Lower lobe of right lung (tissue), 2 donors: ENCODE measurements at regions not wholly inside any gene's neighbourhood (a gene's known extent, or its start where the extent isn't known, plus 50 kb on each side); places are given as distances from the start of the nearest gene placed in this dataset.

ENCODE experiments used
- ATAC-seq, 2 donors: fragments of 200-7000 bp; cut with Tn5 transposase; one replicate each; pipeline ENCODE4 v1.9.1; 2020 to 2022; ENCODE audit warnings: mild to moderate bottlenecking in 2 of 2, moderate library complexity in 2 of 2
- DNase-seq: peaks from one replicate; pipeline ENCODE4 v3.0.0-alpha.2; 2020
- H3K27ac ChIP-seq: fragments of 200-600 bp; one replicate; pipeline ENCODE4 v1.8.0; 2022
- H3K27me3 ChIP-seq: fragments of 200-600 bp; one replicate; pipeline ENCODE4 v1.8.0; 2022; ENCODE audit warnings: low read depth
- H3K36me3 ChIP-seq: fragments of 200-600 bp; one replicate; pipeline ENCODE4 v1.8.0; 2022; ENCODE audit warnings: mild to moderate bottlenecking
- H3K4me1 ChIP-seq: fragments of 200-600 bp; one replicate; pipeline ENCODE4 v1.8.0; 2022
- H3K4me3 ChIP-seq: fragments of 200-600 bp; one replicate; pipeline ENCODE4 v1.8.0; 2022; ENCODE audit warnings: mild to moderate bottlenecking
- H3K9me3 ChIP-seq: fragments of 200-600 bp; one replicate; pipeline ENCODE4 v1.8.0; 2022
- intact Hi-C: fragments of 100-400 bp; cut with DNase I; formaldehyde crosslinking; loops from one replicate; pipeline ENCODE4 v1.11.0; 2022
- TF ChIP-seq, protein P1 (sequence below): fragments of 200-600 bp; IDR thresholded peaks from one replicate; pipeline ENCODE4 v1.8.0; 2022; ENCODE audit warnings: antibody characterized with exemption, mild to moderate bottlenecking
- donor health status: DM: no; HTN: yes; CAD: no; lungs with severe emphysema.

DNA sequence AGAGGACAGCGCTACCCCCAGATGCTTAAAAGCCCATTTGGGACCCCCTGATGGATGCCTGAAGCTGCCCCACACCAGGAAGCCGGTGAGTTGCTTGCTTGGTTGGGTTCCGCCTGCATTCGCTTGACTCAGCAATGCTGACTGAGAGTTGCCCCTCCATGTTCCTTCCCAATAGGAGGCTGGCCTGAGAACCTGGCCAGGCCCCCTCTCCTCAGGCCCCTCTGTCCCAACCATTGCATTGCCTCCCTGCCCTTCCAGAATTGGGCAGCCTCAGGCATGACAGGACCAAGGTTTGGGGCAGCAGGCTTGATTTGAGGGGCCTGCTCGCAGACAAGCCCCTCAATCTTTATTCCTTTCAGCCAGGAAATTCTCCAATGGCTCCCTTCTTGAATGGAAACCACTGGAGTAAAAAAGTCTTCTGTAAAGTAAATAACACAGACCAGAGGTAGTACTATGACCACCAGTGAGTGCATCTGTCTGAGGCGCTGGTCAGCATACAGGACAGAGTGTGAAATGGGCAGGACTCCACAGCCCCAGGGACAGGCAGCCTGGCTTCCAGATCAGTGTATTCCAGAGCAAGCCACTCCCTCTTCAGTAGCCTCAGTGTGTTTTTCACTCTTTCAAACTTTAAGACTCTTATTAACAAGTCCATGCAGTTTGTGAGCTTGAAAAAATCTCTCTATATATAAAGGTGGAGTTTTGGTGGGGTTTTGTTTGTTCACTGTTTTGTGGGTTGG, 104.7 kb downstream of the C1QL2 start:
- TF ChIP-seq, protein P1, sequence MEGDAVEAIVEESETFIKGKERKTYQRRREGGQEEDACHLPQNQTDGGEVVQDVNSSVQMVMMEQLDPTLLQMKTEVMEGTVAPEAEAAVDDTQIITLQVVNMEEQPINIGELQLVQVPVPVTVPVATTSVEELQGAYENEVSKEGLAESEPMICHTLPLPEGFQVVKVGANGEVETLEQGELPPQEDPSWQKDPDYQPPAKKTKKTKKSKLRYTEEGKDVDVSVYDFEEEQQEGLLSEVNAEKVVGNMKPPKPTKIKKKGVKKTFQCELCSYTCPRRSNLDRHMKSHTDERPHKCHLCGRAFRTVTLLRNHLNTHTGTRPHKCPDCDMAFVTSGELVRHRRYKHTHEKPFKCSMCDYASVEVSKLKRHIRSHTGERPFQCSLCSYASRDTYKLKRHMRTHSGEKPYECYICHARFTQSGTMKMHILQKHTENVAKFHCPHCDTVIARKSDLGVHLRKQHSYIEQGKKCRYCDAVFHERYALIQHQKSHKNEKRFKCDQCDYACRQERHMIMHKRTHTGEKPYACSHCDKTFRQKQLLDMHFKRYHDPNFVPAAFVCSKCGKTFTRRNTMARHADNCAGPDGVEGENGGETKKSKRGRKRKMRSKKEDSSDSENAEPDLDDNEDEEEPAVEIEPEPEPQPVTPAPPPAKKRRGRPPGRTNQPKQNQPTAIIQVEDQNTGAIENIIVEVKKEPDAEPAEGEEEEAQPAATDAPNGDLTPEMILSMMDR: no peak
- Histone ChIP-seq H3K4me1 (no peaks in the 10 kb centered on the region), H3K9me3 (no peaks in the 10 kb centered on the region), H3K27me3 (no peaks in the 10 kb centered on the region), H3K4me3 (no peak overlapping the region), H3K36me3 (no peaks in the 10 kb centered on the region), H3K27ac (no peak overlapping the region)
- intact Hi-C loops: no loop called here
- ATAC-seq: no peak
- no peak for DNase-seq

DNA sequence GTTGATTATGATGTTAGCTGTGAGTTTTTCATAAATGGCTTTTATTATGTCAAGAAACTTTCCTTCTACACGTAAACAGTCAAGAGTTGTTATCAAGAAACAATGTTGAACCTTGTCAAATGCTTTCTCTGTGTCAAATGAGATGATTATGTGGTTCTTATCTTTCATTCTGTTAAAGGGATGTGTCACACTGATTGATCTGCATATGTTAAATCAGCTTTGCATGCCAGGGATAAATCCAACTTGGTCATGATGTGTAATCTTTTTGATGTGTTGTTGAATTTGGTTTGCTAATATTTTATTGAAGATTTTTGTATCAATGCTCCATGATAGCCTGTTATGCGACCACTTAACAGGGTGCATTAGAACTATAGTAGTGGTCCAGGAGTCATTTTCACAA, 107.3 kb downstream of the C1QL2 start:
- TF ChIP-seq, protein P1: no peak
- ATAC-seq (no peak), DNase-seq (no peak)

DNA sequence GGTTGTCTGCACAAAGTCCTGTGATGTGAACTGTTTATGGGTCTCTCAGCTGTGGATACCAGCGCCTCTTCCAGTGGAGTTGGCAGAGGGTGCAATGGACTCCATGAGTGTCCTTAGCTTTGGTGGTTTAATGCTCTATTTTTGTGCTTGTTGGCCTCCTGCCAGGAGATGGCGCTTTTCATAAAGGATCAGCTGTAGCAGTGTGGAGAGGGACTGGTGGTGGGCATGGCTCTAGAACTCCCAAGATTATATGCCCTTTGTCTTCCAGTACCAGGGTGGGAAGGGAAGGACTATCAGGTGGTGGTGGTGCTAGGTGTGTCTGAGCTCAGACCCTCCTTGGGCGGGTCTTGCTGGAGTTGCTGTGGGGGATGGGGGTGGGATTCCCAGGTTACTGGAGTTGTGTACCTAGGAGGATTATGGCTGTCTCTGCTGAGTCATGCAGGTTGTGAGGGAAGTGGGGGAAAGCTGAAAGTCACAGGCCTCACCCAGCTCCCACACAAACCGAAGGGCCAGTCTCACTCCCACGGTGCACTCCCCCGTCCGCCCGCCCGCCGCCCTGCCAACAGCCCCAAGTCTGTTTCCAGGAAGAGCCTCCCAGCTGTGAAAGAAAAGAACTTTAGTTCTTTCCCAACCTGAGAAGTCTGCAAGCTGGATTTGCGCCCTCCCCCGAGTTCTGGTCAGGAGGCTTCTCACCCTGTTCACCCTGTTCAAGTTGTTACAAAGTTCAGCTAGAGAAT, 108.1 kb downstream of the MARCO start:
- TF ChIP-seq, protein P1: no peak
- DNase-seq: no peak

More for the DNA sequence above, 107.3 kb downstream of the C1QL2 start:
- intact Hi-C loops: no loop called here
- H3K27me3 ChIP-seq: no peaks in the 10 kb centered on the region
- H3K36me3 ChIP-seq: no peaks in the 10 kb centered on the region
- no peak overlapping the region for H3K27ac ChIP-seq
- H3K4me1 ChIP-seq: no peaks in the 10 kb centered on the region
- H3K4me3 ChIP-seq: no peak overlapping the region
- H3K9me3 ChIP-seq: no peaks in the 10 kb centered on the region

More for the DNA sequence above, 108.1 kb downstream of the MARCO start:
- Histone ChIP-seq H3K4me1 (no peaks in the 10 kb centered on the region), H3K27me3 (no peaks in the 10 kb centered on the region), H3K27ac (no peak overlapping the region), H3K4me3 (no peak overlapping the region), H3K36me3 (no peaks in the 10 kb centered on the region), H3K9me3 (no peaks in the 10 kb centered on the region)
- intact Hi-C loops: no loop called here
- no peak for ATAC-seq
